H54 (cell line): ENCODE measurements at regions not wholly inside any gene's neighbourhood (a gene's known extent, or its start where the extent isn't known, plus 50 kb on each side); places are given as distances from the start of the nearest gene placed in this dataset.

Experiments used
- DNase-seq: peaks from one replicate; pipeline ENCODE4 v3.0.0; 2011; ENCODE audit warnings: low spot score, mixed read lengths; ENCODE audit not compliant: insufficient read length
- FAIRE-seq: peaks from 3 replicates; lab custom pipeline; 2011; peaks lifted over from hg19 to GRCh38; lab: Jason Lieb, UNC
- POLR2A ChIP-seq: IDR thresholded peaks from 2 replicates; pipeline ENCODE4 v1.6.1; 2011; ENCODE audit warnings: low read depth, mild to moderate bottlenecking, low read length

DNA sequence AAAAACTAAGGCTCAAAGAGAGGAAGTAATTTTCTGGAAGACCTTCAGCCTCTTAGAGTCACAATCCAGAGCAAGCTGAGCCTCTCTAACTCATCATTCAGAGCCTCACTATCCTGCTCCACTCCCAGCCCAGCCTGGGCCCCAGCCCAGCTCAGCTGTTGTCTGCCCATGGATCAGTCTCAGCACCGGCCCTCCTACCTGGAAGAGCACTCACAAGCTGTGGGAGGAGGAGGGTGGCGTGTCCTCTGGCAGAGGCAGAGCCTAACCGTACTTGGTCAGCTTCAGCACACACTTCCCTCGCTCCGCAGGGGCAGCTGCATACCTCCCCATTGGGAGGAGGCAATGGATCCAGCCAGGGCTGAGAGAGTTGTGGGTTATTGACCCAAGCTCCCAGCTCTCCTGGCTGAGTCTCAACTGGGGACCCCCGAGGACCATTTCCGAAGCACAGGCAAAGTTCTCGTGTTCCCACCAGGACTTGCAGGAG is 66.7 kb upstream of the GPR26 start:
- FAIRE-seq (no peak), DNase-seq (no peak)
- TF ChIP-seq POLR2A, result no peak

DNA sequence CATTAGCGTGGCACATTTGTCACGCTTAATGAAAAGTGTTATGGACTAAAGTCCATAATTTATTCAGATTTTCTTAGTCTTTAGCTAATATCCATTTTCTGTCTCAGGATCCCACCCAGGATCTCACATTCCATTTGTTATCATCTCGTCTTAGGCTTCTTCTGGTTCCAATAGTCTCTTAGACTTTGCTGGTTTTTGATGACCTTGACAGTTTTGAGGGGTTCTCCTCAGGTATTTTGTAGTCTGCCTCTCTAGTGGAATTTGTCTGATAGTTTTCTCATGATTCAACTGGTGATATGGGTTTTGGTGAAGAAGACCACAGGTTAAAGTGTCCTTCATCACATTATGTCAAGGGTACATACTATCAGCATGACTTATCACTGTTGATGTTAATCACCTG is 66.0 kb upstream of the GPR26 start:
- FAIRE-seq (no peak), DNase-seq (no peak)
- no peak for TF ChIP-seq POLR2A

DNA sequence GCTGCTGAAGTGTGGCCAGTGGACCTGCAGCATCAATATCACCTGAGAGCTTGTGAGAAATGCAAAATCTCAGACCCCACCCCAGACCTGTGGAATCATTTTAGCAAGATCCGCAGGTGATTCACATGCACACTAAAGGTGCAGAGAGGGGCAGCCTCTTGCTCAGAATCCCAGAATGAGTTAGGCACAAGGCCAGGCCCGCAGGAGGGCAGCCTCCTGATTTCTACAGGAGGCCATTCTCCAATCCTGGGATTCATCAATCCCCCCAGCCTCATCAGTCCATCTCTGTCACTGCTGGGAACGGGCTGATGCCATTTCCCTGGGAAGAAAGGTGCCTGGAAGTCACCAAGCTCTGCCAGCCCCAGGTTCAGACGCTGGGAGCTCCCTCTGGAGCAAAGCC is 63.0 kb upstream of the GPR26 start:
- TF ChIP-seq POLR2A, result no peak
- FAIRE-seq, result no peak
- no peak for DNase-seq

DNA sequence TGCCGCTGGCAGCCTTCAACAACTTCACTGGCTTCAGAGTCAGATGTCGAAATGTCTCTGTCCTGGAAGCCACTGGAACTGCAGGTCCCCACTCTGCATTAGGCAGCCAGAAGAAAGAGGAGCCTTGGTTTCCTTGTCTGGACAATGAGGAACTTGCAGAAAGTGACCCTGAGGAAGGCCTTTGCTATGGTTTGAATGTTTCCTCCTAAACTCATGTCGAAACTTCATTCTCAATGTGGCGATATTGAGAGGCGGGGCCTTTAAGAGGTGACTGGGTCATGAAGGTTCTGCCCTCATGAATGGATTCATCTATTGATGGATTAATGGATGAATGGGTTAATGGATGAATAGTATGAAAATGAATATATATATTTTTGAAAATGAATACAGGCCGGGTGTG is 61.6 kb upstream of the GPR26 start:
- TF ChIP-seq POLR2A, result no peak
- no peak for DNase-seq
- no peak for FAIRE-seq

DNA sequence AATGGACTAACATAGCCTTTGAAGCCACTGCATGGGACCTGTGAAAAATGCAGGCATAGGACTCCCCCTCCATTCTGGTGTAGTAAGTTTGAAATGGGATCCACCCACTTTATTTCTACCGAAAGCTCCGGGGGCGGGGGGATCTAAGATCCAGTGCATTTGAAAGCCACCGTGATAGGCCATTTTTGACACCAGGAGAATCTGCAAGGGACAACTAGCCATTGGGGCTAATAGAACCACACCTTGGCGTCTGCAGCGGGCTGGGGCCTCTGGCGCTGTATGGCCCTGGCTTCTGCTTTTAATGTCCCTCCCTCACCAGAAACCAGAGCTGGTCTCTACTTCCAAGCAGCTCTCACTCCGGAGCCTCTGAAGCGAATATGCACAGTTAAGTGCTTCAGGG is 60.1 kb upstream of the GPR26 start:
- no peak for TF ChIP-seq POLR2A
- FAIRE-seq (no peak), DNase-seq (no peak)

DNA sequence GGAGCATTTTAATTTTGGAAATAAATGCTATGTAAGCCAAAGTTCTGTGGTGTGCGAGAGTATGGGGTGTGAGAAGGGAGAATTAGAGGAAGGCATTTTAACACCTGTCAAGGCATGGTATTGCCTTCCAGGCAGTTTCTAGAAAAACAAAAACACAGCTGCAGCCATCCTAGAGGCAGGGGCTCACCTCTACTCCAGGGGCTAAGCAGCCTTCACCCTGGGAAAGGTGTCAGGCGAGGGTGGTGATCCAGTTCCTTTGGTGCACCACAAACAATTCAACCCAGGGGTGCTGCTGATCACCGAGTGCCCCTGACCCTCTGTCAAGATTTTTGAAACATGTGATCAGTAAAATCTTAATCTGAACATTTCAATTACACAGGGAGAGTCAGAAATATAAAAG is 59.2 kb upstream of the GPR26 start:
- DNase-seq (no peak), FAIRE-seq (no peak)
- no peak for TF ChIP-seq POLR2A

DNA sequence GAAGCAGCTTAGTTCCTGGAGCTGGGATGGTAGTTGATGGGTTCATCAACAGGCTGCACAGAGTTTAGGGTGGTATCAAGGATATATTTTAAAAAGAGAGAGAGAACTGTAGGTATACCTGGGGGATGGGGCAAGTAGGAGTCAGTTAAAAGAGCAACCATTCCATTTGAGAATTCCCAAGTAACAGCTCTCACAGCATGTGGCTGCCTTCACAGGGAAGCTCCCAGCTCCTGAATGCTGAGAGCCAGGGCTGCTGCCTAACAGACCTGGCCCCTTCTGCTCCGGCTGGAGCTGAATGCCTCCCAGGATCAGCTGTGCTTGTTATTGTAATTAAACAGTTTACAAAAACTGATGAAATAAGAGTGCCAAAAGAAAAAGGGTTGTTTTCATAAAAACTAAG is 58.8 kb upstream of the GPR26 start:
- DNase-seq, result no peak
- no peak for FAIRE-seq
- no peak for TF ChIP-seq POLR2A

DNA sequence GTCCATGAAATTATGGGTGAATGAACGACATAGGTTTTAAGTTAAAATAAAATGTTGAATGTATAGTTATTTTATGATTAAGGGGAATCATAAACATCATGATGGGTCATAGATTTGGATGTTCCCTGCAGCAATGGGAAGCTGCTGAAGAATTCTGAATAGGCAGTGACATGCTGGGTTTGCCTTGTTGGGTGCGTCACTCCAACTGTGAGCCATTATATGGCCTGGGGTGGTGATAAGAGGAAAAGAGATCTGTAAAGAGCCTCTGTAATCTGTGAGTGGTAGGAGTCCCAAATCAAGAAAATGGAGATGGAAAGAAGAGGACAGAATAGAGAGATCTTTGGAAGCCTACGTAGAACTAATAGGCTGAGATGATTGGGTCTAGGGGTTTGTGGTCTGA is 58.1 kb upstream of the GPR26 start:
- FAIRE-seq (no peak), DNase-seq (no peak)
- no peak for TF ChIP-seq POLR2A

DNA sequence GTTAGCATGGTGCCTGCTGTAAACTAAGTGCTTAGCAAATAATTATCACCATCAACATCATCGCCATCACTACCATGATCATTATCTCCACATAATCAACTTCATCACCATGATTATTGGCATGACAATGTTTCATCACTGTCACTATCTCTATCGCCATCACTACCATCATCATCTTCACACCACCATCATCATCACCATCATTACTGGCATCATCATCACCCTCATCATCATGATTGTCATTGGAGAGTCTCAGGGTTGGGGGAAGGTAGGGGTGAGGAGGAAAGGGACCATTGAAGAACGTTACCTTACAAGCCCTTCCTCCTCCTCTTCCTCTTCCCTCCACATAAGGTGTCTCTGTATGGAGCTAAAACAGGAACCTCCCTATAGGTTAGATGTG is 54.9 kb upstream of the GPR26 start:
- no peak for FAIRE-seq
- no peak for TF ChIP-seq POLR2A
- no peak for DNase-seq

DNA sequence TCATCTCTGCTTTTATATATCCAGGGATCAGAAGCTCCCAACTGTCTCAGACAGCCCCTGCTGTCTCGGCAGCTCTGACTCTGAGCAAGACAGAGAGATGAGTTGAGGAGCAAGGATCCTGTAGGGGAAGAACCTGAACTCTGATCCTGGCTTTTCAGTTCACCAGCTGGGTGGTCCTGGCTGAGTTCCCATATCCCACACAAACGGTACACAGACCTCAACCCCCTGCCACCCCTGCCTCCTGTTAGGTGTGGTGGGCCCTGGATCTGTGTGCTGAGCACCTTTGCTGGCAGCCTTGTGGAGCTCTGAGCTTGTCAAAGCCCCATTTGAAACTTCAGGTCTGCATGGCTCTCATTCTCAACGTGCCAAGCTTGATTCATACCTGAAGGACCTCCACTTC is 54.3 kb upstream of the GPR26 start:
- DNase-seq, result no peak
- no peak for TF ChIP-seq POLR2A
- no peak for FAIRE-seq

DNA sequence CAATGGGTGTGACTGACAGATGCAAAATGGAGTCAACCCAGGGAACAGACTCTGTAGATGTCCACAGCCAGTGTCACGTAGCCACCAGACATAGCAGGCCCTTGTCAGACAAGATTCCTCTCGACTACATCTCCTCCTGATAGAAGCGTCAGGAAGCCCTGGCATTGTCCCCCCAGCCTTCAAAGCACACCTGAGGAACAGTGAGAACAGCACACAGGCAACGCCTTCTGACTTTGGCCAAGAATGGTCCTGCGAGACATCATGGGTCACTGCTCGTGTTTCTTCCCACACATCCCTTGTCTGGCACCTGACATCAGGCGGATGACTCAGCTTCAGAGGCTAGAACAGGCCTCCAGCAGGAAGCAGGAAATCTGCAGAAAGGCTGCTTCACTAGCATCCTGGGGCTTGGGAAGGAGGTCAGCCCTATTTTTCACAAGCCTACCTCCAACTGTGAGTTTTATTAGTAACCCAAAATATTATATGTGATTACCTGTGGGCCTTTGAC is 52.8 kb upstream of the GPR26 start:
- FAIRE-seq (no peak), DNase-seq (no peak)
- no peak for TF ChIP-seq POLR2A

DNA sequence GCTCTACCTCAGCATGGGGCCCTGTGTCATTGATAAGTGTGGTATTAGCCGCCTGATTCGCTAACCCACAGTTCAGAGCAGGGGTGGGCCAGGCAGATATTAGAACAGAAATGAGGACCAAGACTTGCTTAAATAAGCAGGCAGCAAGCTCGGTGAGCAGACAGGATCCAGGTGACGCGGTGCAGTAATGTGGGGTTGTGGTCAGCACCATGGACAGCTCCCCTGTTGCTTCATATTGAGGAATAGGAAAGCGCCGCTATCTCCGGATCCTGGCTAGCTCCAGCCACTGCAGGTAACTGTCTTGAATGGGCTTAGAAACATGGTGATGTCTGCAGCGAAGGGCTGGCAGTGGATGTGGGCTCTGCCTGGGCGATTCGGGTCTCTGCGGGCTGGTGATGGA is 51.3 kb upstream of the GPR26 start:
- DNase-seq (peak; percentile 14), FAIRE-seq (no peak)
- TF ChIP-seq POLR2A, result no peak
